GM23248 (cell line): ENCODE measurements at regions not wholly inside any gene's neighbourhood (a gene's known extent, or its start where the extent isn't known, plus 50 kb on each side); places are given as distances from the start of the nearest gene placed in this dataset.

Source experiments
- DNase-seq: peaks from one replicate; pipeline ENCODE4 v3.0.0-alpha.2; 2015
- H2AFZ ChIP-seq: fragments of 200-600 bp; sonication (generic); 2 replicates; pipeline ENCODE4 v1.6.1; 2016; ENCODE audit warnings: antibody characterized with exemption
- H3F3A ChIP-seq: fragments of 200-600 bp; sonication (generic); 2 replicates; pipeline ENCODE4 v1.6.1; 2016; ENCODE audit warnings: mild to moderate bottlenecking, antibody characterized with exemption, mixed run types; ENCODE audit not compliant: insufficient read depth
- H3K27ac ChIP-seq: fragments of 200-600 bp; sonication (generic); 2 replicates; pipeline ENCODE4 v1.5.1; 2016; ENCODE audit warnings: mild to moderate bottlenecking
- H3K27me3 ChIP-seq: fragments of 200-600 bp; sonication (generic); replicated peaks from 2 replicates; pipeline ENCODE4 v1.6.1; 2016; ENCODE audit warnings: mild to moderate bottlenecking; ENCODE audit not compliant: insufficient read depth
- H3K36me3 ChIP-seq: fragments of 200-600 bp; sonication (generic); 2 replicates; pipeline ENCODE4 v1.6.1; 2016; ENCODE audit warnings: low read depth, mild to moderate bottlenecking
- H3K4me1 ChIP-seq: fragments of 200-600 bp; sonication (generic); 2 replicates; pipeline ENCODE4 v1.6.1; 2016; ENCODE audit warnings: mild to moderate bottlenecking; ENCODE audit not compliant: insufficient read depth
- H3K4me2 ChIP-seq: fragments of 200-600 bp; sonication (generic); one replicate; pipeline ENCODE4 v1.6.1; 2016; ENCODE audit warnings: mild to moderate bottlenecking; ENCODE audit not compliant: unreplicated experiment
- H3K4me3 ChIP-seq: fragments of 200-600 bp; sonication (generic); 2 replicates; pipeline ENCODE4 v1.5.1; 2016; ENCODE audit warnings: mild to moderate bottlenecking
- H3K79me2 ChIP-seq: fragments of 200-600 bp; sonication (generic); 2 replicates; pipeline ENCODE4 v1.6.1; 2016; ENCODE audit warnings: mild to moderate bottlenecking; ENCODE audit not compliant: insufficient read depth
- H3K9ac ChIP-seq: fragments of 200-600 bp; sonication (generic); 2 replicates; pipeline ENCODE4 v1.6.1; 2016; ENCODE audit warnings: mild to moderate bottlenecking
- H3K9me2 ChIP-seq: fragments of 200-600 bp; sonication (generic); 2 replicates; pipeline ENCODE4 v1.6.1; 2016; ENCODE audit warnings: mixed run types, mild to moderate bottlenecking, moderate library complexity; ENCODE audit not compliant: insufficient read depth
- H3K9me3 ChIP-seq: fragments of 200-600 bp; sonication (generic); one replicate; pipeline ENCODE4 v1.6.1; 2017; ENCODE audit warnings: low read depth
- H4K20me1 ChIP-seq: fragments of 200-600 bp; sonication (generic); 2 replicates; pipeline ENCODE4 v1.6.0; 2016; ENCODE audit not compliant: insufficient read depth
- EZH2 ChIP-seq: fragments of 200-600 bp; sonication (generic); IDR thresholded peaks from 2 replicates; pipeline ENCODE4 v1.6.1; 2018; ENCODE audit warnings: antibody characterized with exemption, mild to moderate bottlenecking; ENCODE audit not compliant: insufficient read depth, poor library complexity, severe bottlenecking
- EZH2phosphoT487 ChIP-seq: fragments of 200-600 bp; sonication (generic); IDR thresholded peaks from 2 replicates; pipeline ENCODE4 v1.6.1; 2018; ENCODE audit warnings: antibody characterized with exemption, moderate library complexity, mild to moderate bottlenecking, low read depth; ENCODE audit not compliant: insufficient read depth
- WGBS, 2 experiments: methylation state at CpG; one replicate each; pipeline ENCODE4 v1.1.6; 2015 to 2017; ENCODE audit warnings: low lambda C conversion rate in 2 of 2, low coverage in 1 of 2; ENCODE audit errors: missing lambda C conversion rate in 2 of 2; 5-methylcytosine and 5-hydroxymethylcytosine counted together
- in situ Hi-C: fragments of 300-500 bp; cut with MboI; formaldehyde crosslinking; loops from 2 replicates; pipeline ENCODE4 v1.15.0; 2020

DNA sequence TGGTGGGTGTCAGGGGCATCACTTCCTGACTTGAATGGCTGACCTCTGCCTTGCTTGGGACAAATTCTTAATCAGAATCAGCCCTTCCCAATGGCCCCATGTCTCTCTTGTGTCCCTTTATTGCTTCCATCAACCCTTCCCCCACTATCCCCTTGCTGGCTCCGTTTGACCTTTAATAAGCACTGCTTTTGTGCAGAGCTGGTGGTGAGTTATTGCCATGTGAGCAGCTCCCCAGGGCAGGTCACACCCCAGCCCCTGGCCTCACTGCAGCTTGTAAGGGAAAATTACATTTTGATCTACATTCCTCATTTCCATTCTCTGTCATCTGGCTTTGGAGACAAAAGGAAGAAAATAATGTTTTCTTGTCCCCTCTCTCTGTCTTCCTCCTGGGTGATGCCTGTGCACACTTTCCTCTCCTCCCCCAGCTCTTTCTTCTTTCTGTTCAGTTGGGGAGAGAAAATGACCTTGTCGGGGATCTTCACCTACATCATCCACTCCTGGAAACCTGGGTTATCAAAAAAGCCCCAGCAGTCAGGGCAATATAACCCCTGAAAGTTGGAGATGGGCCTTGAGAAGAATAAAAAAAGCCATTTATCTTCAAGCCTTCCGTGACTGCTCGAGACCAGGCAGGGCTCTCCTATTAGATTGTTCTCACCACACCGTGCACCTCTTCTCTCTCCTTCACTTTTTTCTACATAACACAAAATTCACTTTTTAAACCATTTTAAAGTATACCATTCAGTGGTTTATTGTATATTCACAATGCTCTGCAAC lies 100.4 kb upstream of the SRRM4 start:
- Histone ChIP-seq H3K27ac (no peak overlapping the region), H3K36me3 (no peaks in the 10 kb centered on the region), H3K9ac (no peak overlapping the region), H3F3A (no peaks in the 10 kb centered on the region), H3K27me3 (no peaks in the 10 kb centered on the region), H3K4me2 (no peak overlapping the region), H3K4me1 (no peaks in the 10 kb centered on the region), H3K9me2 (no peaks in the 10 kb centered on the region), H3K79me2 (no peaks in the 10 kb centered on the region), H4K20me1 (no peaks in the 10 kb centered on the region), H3K4me3 (no peak overlapping the region), H3K9me3 (no peaks in the 10 kb centered on the region), H2AFZ (no peak overlapping the region)
- 4 to 5% methylated on average over 5 of the region's 5 CpGs for WGBS, 2 experiments
- in situ Hi-C loops = no loop called here
- no peak for TF ChIP-seq EZH2
- no peak for TF ChIP-seq EZH2phosphoT487
- DNase-seq = no peak

DNA sequence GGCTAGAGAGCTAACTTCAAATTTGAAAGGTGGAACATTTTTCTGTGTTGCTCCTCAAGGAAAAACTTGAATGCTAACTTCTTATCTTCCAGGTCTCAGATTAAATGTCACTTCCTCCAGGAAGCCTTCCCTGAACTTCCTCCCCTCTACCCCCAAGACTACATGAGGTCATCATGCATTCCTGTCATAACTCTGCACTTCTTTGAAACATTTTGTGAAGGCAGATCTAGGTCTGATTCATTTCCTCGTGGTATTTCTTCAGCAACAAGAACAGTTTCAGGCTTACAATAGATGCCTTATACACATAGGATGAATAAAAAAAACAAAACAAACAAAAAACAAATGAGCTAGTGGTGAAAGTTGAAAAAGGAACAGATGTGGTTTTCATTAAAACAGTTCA lies 97.1 kb upstream of the SRRM4 start:
- no peaks in the 10 kb centered on the region for H4K20me1 ChIP-seq
- H3K4me3 ChIP-seq = no peak overlapping the region
- 0 to 7% methylated on average over 1 of the region's 1 CpG for WGBS, 2 experiments
- in situ Hi-C loops = no loop called here
- H3K9me3 ChIP-seq = no peaks in the 10 kb centered on the region
- H3K9me2 ChIP-seq = no peaks in the 10 kb centered on the region
- H2AFZ ChIP-seq = no peak overlapping the region
- no peak overlapping the region for H3K4me2 ChIP-seq
- DNase-seq = no peak
- H3K79me2 ChIP-seq = no peaks in the 10 kb centered on the region
- H3K36me3 ChIP-seq = no peaks in the 10 kb centered on the region
- H3K27ac ChIP-seq = no peak overlapping the region
- H3K4me1 ChIP-seq = no peaks in the 10 kb centered on the region
- no peaks in the 10 kb centered on the region for H3F3A ChIP-seq
- H3K9ac ChIP-seq = no peak overlapping the region
- TF ChIP-seq EZH2 (no peak), EZH2phosphoT487 (no peak)
- no peaks in the 10 kb centered on the region for H3K27me3 ChIP-seq

DNA sequence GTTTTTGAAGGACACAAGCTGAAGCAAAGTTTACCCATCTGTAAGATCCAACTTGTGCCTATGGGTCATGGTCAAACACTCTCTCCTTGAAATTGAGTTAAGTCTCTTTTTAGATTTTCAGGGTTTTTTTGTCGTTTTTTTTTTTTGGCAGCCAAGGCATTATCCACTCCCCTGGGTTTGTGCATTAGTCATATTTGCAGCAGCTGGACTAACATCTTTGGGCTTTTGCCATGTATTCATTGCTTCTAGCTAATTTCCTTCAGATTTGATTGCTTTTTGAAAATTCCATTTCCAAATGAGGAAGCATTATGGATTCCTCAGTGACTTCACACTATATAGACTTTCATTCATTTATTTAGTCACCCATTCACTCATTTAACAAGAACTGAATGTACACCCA lies 80.3 kb upstream of the SRRM4 start:
- H3K9me2 ChIP-seq = no peaks in the 10 kb centered on the region
- in situ Hi-C loops = no loop called here
- no peak overlapping the region for H3K27ac ChIP-seq
- H3F3A ChIP-seq = no peaks in the 10 kb centered on the region
- H3K9me3 ChIP-seq = no peaks in the 10 kb centered on the region
- no peaks in the 10 kb centered on the region for H3K79me2 ChIP-seq
- H3K27me3 ChIP-seq = no peaks in the 10 kb centered on the region
- no peaks in the 10 kb centered on the region for H3K4me1 ChIP-seq
- no peak overlapping the region for H2AFZ ChIP-seq
- H4K20me1 ChIP-seq = no peaks in the 10 kb centered on the region
- H3K36me3 ChIP-seq = no peaks in the 10 kb centered on the region
- H3K9ac ChIP-seq = no peak overlapping the region
- TF ChIP-seq EZH2phosphoT487 (no peak), EZH2 (no peak)
- 0 to 8% methylated on average over 1 of the region's 1 CpG for WGBS, 2 experiments
- no peak overlapping the region for H3K4me2 ChIP-seq
- H3K4me3 ChIP-seq = no peak overlapping the region
- no peak for DNase-seq

DNA sequence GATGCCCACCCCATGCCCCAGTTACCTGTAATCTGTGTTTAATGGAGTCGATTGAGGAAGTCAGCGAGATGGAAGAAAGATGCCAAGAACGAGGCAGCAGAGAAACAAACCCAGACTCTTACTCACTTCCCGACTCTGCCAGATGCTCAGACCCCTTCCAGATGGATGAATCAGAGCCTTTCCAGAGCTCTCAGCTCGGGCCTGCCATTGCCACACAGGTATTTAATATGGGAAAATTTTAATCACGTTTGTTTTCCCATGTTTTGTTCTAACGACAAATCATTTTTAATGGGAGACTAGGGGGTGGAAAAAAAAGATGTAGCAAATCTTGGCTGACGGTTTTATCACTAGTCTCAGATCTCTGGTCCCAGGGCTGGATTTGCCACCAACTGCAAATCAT lies 72.5 kb upstream of the SRRM4 start:
- H3K9ac ChIP-seq = no peak overlapping the region
- no peak overlapping the region for H2AFZ ChIP-seq
- no peak overlapping the region for H3K27ac ChIP-seq
- H3K9me2 ChIP-seq = no peaks in the 10 kb centered on the region
- H3K79me2 ChIP-seq = no peaks in the 10 kb centered on the region
- no peaks in the 10 kb centered on the region for H3F3A ChIP-seq
- no peak for TF ChIP-seq EZH2phosphoT487
- TF ChIP-seq EZH2 = no peak
- H3K27me3 ChIP-seq = no peaks in the 10 kb centered on the region
- in situ Hi-C loops = no loop called here
- no peaks in the 10 kb centered on the region for H4K20me1 ChIP-seq
- no peak overlapping the region for H3K4me3 ChIP-seq
- H3K9me3 ChIP-seq = no peaks in the 10 kb centered on the region
- WGBS, 2 experiments = 13 to 14% methylated on average over 8 of the region's 8 CpGs
- no peaks in the 10 kb centered on the region for H3K4me1 ChIP-seq
- no peaks in the 10 kb centered on the region for H3K36me3 ChIP-seq
- no peak for DNase-seq
- no peak overlapping the region for H3K4me2 ChIP-seq

DNA sequence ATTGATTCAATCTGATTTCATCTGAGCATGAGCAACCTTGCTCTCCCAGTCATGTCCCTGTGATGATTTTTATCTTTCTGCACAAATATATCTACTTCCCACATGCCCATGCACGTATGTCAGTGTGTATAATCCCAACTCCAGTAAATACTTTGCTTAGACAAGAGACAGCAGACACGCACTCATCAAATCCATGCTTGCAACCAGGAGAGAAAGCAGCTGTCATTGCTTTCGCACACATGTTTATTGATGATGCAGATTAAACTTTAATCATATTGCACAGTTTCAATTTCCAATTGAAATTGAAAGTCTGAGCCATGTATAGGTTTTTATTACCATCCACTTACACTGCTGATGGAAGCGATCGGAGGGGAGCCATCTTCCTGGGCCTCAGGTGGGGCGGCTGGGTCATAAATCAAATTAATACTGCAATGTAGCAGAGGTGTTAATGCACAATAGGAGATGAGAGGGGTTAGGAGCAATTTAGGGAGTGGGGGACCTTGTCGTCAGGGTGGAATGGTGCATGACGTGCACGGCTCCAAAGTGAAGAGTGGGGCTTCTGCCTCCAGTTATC lies 68.6 kb upstream of the SRRM4 start:
- H3K36me3 ChIP-seq = no peaks in the 10 kb centered on the region
- in situ Hi-C loops = no loop called here
- H3F3A ChIP-seq = no peaks in the 10 kb centered on the region
- H3K9me3 ChIP-seq = no peaks in the 10 kb centered on the region
- no peaks in the 10 kb centered on the region for H4K20me1 ChIP-seq
- no peaks in the 10 kb centered on the region for H3K79me2 ChIP-seq
- H3K9ac ChIP-seq = no peak overlapping the region
- H3K9me2 ChIP-seq = no peaks in the 10 kb centered on the region
- H3K4me2 ChIP-seq = no peak overlapping the region
- 34 to 40% methylated on average over 9 of the region's 9 CpGs for WGBS, 2 experiments
- no peak overlapping the region for H3K27ac ChIP-seq
- no peak overlapping the region for H2AFZ ChIP-seq
- H3K27me3 ChIP-seq = no peaks in the 10 kb centered on the region
- no peaks in the 10 kb centered on the region for H3K4me1 ChIP-seq
- no peak for DNase-seq
- H3K4me3 ChIP-seq = no peak overlapping the region
- TF ChIP-seq EZH2phosphoT487 (no peak), EZH2 (no peak)
